GM19328 (cell line): ENCODE measurements at regions not wholly inside any gene's neighbourhood (a gene's known extent, or its start where the extent isn't known, plus 50 kb on each side); places are given as distances from the start of the nearest gene placed in this dataset.
"Not testable (repeated sequence)": the region's sequence is repeated elsewhere in the genome, so short reads cannot be mapped to it uniquely, and the experiment has no call there.

Source experiments
- ATAC-seq: cut with Tn5 transposase; IDR thresholded peaks from one replicate; pipeline ENCODE4 v1.9.1; 2021; ENCODE audit warnings: mild to moderate bottlenecking, moderate library complexity; ENCODE audit not compliant: unreplicated experiment

- no peak for ATAC-seq
Measured at GRCh38 chrX:113935518-113935917, 648.4 kb upstream of the HTR2C start.

- ATAC-seq, result no peak
Measured at GRCh38 chrX:113933931-113934330, 650.0 kb upstream of the HTR2C start.

GRCh38 chrX:113929004-113929403, 654.9 kb upstream of the HTR2C start:
- ATAC-seq, result no peak

GRCh38 chrX:113920661-113921060, 663.2 kb upstream of the HTR2C start:
- no peak for ATAC-seq

GRCh38 chrX:113919387-113919786, 664.5 kb upstream of the HTR2C start:
- no peak for ATAC-seq

- no peak for ATAC-seq
Measured at GRCh38 chrX:113906168-113906567, 677.7 kb upstream of the HTR2C start.

- no peak for ATAC-seq
Measured at GRCh38 chrX:113892891-113893290, 691.0 kb upstream of the HTR2C start.

- no peak for ATAC-seq
Measured at GRCh38 chrX:113892401-113892800, 691.5 kb upstream of the HTR2C start.

- ATAC-seq, result no peak
Measured at GRCh38 chrX:113873056-113873455, 710.8 kb upstream of the HTR2C start.

- ATAC-seq, result no peak
Measured at GRCh38 chrX:113868711-113869110, 715.2 kb upstream of the HTR2C start.

- no peak for ATAC-seq
Measured at GRCh38 chrX:113868177-113868576, 715.7 kb upstream of the HTR2C start.

GRCh38 chrX:113849408-113849807, 734.5 kb upstream of the HTR2C start:
- no peak for ATAC-seq

GRCh38 chrX:113833096-113834055, 750.5 kb upstream of the HTR2C start:
- ATAC-seq, result no peak

- no peak for ATAC-seq
Measured at GRCh38 chrX:113828470-113828869, 755.4 kb upstream of the HTR2C start.

GRCh38 chrX:113818346-113818745, 765.5 kb upstream of the HTR2C start:
- no peak for ATAC-seq

- ATAC-seq, result no peak
Measured at GRCh38 chrX:113804819-113805218, 779.1 kb upstream of the HTR2C start.

- ATAC-seq, result no peak
Measured at GRCh38 chrX:113804291-113804690, 779.6 kb upstream of the HTR2C start.

- no peak for ATAC-seq
Measured at GRCh38 chrX:113802837-113803236, 781.0 kb upstream of the HTR2C start.

GRCh38 chrX:113800955-113801354, 782.9 kb upstream of the HTR2C start:
- ATAC-seq, result no peak

GRCh38 chrX:113793563-113793962, 790.3 kb upstream of the HTR2C start:
- no peak for ATAC-seq

- no peak for ATAC-seq
Measured at GRCh38 chrX:113790987-113791386, 792.9 kb upstream of the HTR2C start.

GRCh38 chrX:113784754-113785153, 799.1 kb upstream of the HTR2C start:
- ATAC-seq, result not testable (repeated sequence)

GRCh38 chrX:113770806-113771205, 813.1 kb upstream of the HTR2C start:
- no peak for ATAC-seq
